RWPE2 (cell line): ENCODE measurements at regions not wholly inside any gene's neighbourhood (a gene's known extent, or its start where the extent isn't known, plus 50 kb on each side); places are given as distances from the start of the nearest gene placed in this dataset.

ENCODE experiments used
- ATAC-seq: fragments of 200-7000 bp; cut with Tn5 transposase; 3 replicates; pipeline ENCODE4 v1.9.1; 2021; ENCODE audit warnings: low read depth
- DNase-seq: peaks from one replicate; pipeline ENCODE4 v3.0.0-alpha.2; 2020; ENCODE audit warnings: low spot score
- H3K27ac ChIP-seq: fragments of 450-650 bp; 2 replicates; pipeline ENCODE4 v1.5.1; 2017; ENCODE audit warnings: mild to moderate bottlenecking; ENCODE audit not compliant: poor library complexity, severe bottlenecking
- H3K27me3 ChIP-seq: fragments of 250-450 bp; sonication (Bioruptor Pico); 2 replicates; pipeline ENCODE4 v1.5.1; 2021; ENCODE audit warnings: mild to moderate bottlenecking, moderate library complexity; ENCODE audit not compliant: insufficient read depth, poor library complexity, severe bottlenecking
- H3K36me3 ChIP-seq: fragments of 250-450 bp; sonication (Bioruptor Pico); 2 replicates; pipeline ENCODE4 v1.5.1; 2020; ENCODE audit warnings: low read depth, mild to moderate bottlenecking, moderate library complexity
- H3K4me1 ChIP-seq: fragments of 250-450 bp; sonication (Bioruptor Pico); 2 replicates; pipeline ENCODE4 v1.5.1; 2021; ENCODE audit warnings: mild to moderate bottlenecking, moderate library complexity; ENCODE audit not compliant: insufficient read depth, poor library complexity, severe bottlenecking
- H3K4me3 ChIP-seq: fragments of 250-450 bp; sonication (Bioruptor Pico); 2 replicates; pipeline ENCODE4 v1.5.1; 2021; ENCODE audit warnings: mild to moderate bottlenecking, moderate library complexity; ENCODE audit not compliant: severe bottlenecking
- H3K9me3 ChIP-seq: fragments of 250-450 bp; sonication (Bioruptor Pico); 2 replicates; pipeline ENCODE4 v1.5.1; 2021; ENCODE audit warnings: mild to moderate bottlenecking, moderate library complexity; ENCODE audit not compliant: severe bottlenecking
- CTCF ChIP-seq: fragments of 450-650 bp; IDR thresholded peaks from one replicate; pipeline ENCODE4 v1.5.1; 2017; ENCODE audit warnings: mild to moderate bottlenecking, moderate library complexity; ENCODE audit not compliant: poor library complexity, severe bottlenecking

- TF ChIP-seq CTCF: no peak
- H3K4me1 ChIP-seq: peaks cover 2% of the 10 kb centered on the region
- DNase-seq: no peak
Observed at GRCh38 chrX:39821709-39822095, 276.1 kb downstream of the BCOR start.

DNA sequence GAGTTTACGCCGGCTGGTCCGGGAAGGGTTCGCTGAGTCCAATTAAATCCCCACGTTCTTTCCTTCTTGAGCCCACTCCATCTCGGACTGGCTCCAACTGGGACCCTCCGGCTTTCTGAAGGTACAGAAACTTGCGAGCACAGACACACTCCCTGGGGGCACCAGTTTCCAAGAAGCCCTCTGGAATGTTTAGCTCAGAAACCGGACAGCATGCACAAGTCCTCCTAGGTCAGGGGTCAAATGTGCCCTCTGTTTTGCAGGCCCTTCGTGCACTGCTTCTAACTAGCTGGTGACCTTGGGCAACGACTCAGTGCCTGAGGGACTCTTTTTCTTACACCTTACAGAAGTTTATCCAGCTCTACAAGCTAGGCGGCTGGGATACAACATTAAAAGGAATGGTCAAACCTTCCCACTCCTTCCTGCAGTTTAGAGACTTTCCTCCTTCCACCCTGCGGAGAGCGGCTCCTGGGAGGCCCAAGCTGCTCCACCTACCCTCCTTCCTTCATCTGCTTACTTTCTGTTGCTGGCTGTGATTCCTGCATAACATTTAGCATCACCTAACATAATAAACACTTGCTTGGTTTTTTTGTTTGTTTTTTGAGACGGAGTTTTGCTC, 275.5 kb downstream of the BCOR start:
- no peak overlapping the region for H3K4me3 ChIP-seq
- H3K27ac ChIP-seq: no peak overlapping the region
- ATAC-seq (no peak), DNase-seq (no peak)
- H3K36me3 ChIP-seq: no peaks in the 10 kb centered on the region
- no peaks in the 10 kb centered on the region for H3K9me3 ChIP-seq
- no peaks in the 10 kb centered on the region for H3K4me1 ChIP-seq
- H3K27me3 ChIP-seq: no peaks in the 10 kb centered on the region
- no peak for TF ChIP-seq CTCF

More at GRCh38 chrX:39821709-39822095, 276.1 kb downstream of the BCOR start:
- Histone ChIP-seq H3K27me3 (no peaks in the 10 kb centered on the region), H3K36me3 (no peaks in the 10 kb centered on the region), H3K27ac (no peak overlapping the region), H3K4me3 (peak overlapping the region; percentile 27), H3K9me3 (no peaks in the 10 kb centered on the region)
- no peak for ATAC-seq

DNA sequence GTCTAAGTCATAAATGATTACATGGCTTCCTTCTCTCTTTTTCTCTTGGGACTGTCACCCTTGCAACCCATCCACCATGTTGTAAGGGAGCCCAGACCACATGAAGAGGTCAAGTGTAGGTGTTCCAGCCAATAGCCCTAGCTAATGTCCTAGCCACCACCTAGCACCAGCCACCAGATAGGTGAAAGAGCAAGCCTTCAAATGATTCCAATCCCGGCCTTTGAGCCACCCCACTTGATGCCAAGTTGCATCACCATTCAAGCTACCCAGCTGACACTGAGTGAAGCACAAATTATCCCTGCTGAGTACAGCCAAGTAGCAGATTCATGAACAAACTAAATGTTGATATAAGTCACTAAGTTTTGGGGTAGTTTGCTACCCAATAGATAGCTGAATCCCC, 274.3 kb downstream of the BCOR start:
- Histone ChIP-seq H3K4me3 (no peak overlapping the region), H3K27ac (no peak overlapping the region), H3K4me1 (no peaks in the 10 kb centered on the region), H3K36me3 (no peaks in the 10 kb centered on the region), H3K27me3 (no peaks in the 10 kb centered on the region), H3K9me3 (no peaks in the 10 kb centered on the region)
- no peak for TF ChIP-seq CTCF
- no peak for DNase-seq
- no peak for ATAC-seq

DNA sequence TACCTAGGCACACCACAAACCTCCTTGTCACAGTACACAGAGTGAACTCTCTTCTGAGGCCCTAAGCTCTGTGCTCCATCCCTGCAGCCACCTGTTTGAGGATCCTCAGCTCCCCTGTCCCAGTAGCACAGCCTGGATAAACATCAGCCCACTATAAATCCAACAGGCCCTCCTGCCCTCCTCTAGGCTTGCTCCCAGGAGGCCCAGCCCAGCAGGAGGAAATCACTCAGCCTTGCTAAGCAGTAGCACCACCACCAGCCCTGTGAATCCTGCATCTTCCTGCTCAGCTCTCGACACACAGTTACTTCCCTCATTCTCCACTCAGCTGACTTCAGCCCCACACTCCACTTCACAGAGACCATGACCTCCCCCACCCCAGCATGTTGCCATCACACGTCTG, 273.9 kb downstream of the BCOR start:
- TF ChIP-seq CTCF: no peak
- H3K27ac ChIP-seq: no peak overlapping the region
- no peaks in the 10 kb centered on the region for H3K27me3 ChIP-seq
- DNase-seq (no peak), ATAC-seq (no peak)
- no peaks in the 10 kb centered on the region for H3K9me3 ChIP-seq
- H3K36me3 ChIP-seq: no peaks in the 10 kb centered on the region
- H3K4me3 ChIP-seq: no peak overlapping the region
- H3K4me1 ChIP-seq: no peaks in the 10 kb centered on the region

- ATAC-seq: no peak
- H3K27me3 ChIP-seq: no peaks in the 10 kb centered on the region
- DNase-seq: no peak
- TF ChIP-seq CTCF: no peak
- no peaks in the 10 kb centered on the region for H3K36me3 ChIP-seq
- H3K9me3 ChIP-seq: no peaks in the 10 kb centered on the region
- no peak overlapping the region for H3K4me3 ChIP-seq
- no peak overlapping the region for H3K27ac ChIP-seq
- no peaks in the 10 kb centered on the region for H3K4me1 ChIP-seq
Observed at GRCh38 chrX:39826813-39827543, 270.8 kb downstream of the BCOR start.
